Lower leg skin (tissue), 3 donors: ENCODE measurements at regions not wholly inside any gene's neighbourhood (a gene's known extent, or its start where the extent isn't known, plus 50 kb on each side); places are given as distances from the start of the nearest gene placed in this dataset.

Source experiments
- POLR2A ChIP-seq, 2 donors: fragments of 450-650 bp; IDR thresholded peaks; one replicate each; pipeline ENCODE4 v1.6.1; 2016 to 2017; ENCODE audit warnings: antibody characterized with exemption in 2 of 2, mild to moderate bottlenecking in 1 of 2, moderate library complexity in 1 of 2
- TF ChIP-seq, protein P1 (sequence below), 3 donors: fragments of 450-650 bp; IDR thresholded peaks; one replicate each; pipeline ENCODE4 v1.5.1; 2016; ENCODE audit warnings: antibody characterized with exemption in 3 of 3, mild to moderate bottlenecking in 3 of 3, moderate library complexity in 2 of 3

DNA sequence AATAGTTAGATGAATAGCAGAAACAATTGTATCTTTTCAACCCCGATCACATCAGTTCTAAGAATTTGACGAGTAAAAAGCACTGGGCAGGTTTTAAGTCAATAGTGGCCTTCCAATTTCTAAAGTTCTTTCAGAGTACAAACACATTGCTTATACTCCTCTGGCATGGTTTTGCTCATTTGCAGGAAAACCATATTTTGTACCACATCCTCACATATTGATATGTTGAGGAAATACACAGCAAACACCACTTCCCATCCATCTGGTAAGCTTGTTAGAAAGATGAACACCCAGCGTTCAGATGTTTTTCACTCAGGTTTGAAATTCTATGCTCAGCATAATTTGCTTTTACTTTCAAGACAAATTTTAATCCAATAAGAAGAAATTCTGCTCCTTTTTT is 344.6 kb upstream of the ACVR2A start:
- TF ChIP-seq, protein P1, sequence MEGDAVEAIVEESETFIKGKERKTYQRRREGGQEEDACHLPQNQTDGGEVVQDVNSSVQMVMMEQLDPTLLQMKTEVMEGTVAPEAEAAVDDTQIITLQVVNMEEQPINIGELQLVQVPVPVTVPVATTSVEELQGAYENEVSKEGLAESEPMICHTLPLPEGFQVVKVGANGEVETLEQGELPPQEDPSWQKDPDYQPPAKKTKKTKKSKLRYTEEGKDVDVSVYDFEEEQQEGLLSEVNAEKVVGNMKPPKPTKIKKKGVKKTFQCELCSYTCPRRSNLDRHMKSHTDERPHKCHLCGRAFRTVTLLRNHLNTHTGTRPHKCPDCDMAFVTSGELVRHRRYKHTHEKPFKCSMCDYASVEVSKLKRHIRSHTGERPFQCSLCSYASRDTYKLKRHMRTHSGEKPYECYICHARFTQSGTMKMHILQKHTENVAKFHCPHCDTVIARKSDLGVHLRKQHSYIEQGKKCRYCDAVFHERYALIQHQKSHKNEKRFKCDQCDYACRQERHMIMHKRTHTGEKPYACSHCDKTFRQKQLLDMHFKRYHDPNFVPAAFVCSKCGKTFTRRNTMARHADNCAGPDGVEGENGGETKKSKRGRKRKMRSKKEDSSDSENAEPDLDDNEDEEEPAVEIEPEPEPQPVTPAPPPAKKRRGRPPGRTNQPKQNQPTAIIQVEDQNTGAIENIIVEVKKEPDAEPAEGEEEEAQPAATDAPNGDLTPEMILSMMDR (IDR thresholded peaks at IDR 0.05), result no peak
- TF ChIP-seq POLR2A (IDR thresholded peaks at IDR 0.05), result no peak
